ENCODE measurements at regions not wholly inside any gene's neighbourhood (a gene's known extent, or its start where the extent isn't known, plus 50 kb on each side); places are given as distances from the start of the nearest gene placed in this dataset.

- H3K9ac ChIP-seq (replicated peaks; ENCODE audit: extremely low read depth, insufficient read depth, low read length): no peak overlapping the region
- no peaks in the 10 kb centered on the region for H3K36me3 ChIP-seq (ENCODE audit: control insufficient read depth in 2 of 2, extremely low read depth in 1 of 2, insufficient read depth in 2 of 2, low read length in 2 of 2)
- no peaks in the 10 kb centered on the region for H3K9me1 ChIP-seq (replicated peaks; ENCODE audit: control insufficient read depth, extremely low read depth, insufficient read depth, low read length)
- FAIRE-seq (no peak), DNase-seq (ENCODE audit: low read depth, low spot score) (no peak)
- ChIA-PET POLR2A (no interaction called here), CTCF (no interaction called here)
- dilution Hi-C loops (cut with MboI; ENCODE audit: extremely low pct_ligation_motif_present, low sequenced_read_pairs) (no loop called here), intact Hi-C loops (cut with micrococcal nuclease) (no loop called here)
- TF ChIP-seq GATA2 (IDR thresholded peaks at IDR 0.05; ENCODE audit: insufficient read depth, insufficient read length, low read depth, low read length): no peak
- no peak for TF ChIP-seq MYC (IDR thresholded peaks at IDR 0.05; ENCODE audit: low read depth, low read length)
- TF ChIP-seq POLR2AphosphoS5 (IDR thresholded peaks at IDR 0.05; ENCODE audit: insufficient read depth, low read depth, low read length): no peak
- TF ChIP-seq, protein P1, sequence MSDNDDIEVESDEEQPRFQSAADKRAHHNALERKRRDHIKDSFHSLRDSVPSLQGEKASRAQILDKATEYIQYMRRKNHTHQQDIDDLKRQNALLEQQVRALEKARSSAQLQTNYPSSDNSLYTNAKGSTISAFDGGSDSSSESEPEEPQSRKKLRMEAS (IDR thresholded peaks at IDR 0.05; ENCODE audit: insufficient read depth, insufficient read length): no peak
- TF ChIP-seq, protein P2, sequence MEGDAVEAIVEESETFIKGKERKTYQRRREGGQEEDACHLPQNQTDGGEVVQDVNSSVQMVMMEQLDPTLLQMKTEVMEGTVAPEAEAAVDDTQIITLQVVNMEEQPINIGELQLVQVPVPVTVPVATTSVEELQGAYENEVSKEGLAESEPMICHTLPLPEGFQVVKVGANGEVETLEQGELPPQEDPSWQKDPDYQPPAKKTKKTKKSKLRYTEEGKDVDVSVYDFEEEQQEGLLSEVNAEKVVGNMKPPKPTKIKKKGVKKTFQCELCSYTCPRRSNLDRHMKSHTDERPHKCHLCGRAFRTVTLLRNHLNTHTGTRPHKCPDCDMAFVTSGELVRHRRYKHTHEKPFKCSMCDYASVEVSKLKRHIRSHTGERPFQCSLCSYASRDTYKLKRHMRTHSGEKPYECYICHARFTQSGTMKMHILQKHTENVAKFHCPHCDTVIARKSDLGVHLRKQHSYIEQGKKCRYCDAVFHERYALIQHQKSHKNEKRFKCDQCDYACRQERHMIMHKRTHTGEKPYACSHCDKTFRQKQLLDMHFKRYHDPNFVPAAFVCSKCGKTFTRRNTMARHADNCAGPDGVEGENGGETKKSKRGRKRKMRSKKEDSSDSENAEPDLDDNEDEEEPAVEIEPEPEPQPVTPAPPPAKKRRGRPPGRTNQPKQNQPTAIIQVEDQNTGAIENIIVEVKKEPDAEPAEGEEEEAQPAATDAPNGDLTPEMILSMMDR (IDR thresholded peaks at IDR 0.05; ENCODE audit: extremely low read depth in 1 of 2, insufficient read depth in 1 of 2, low read depth in 1 of 2, low read length in 2 of 2): no peak
- TF ChIP-seq FOS (IDR thresholded peaks at IDR 0.05; ENCODE audit: borderline replicate concordance, insufficient read depth, low read length): no peak
- TF ChIP-seq EZH2 (IDR thresholded peaks at IDR 0.05; ENCODE audit: borderline replicate concordance, low read depth, low read length, severe bottlenecking): no peak
- TF ChIP-seq POLR2A (IDR thresholded peaks at IDR 0.05; ENCODE audit: low read depth, low read length): no peak
- no peak for TF ChIP-seq JUN (IDR thresholded peaks at IDR 0.05; ENCODE audit: borderline replicate concordance, insufficient read depth, insufficient read length, low read depth)
- H3K27me3 ChIP-seq (ENCODE audit: control insufficient read depth in 2 of 2, insufficient read depth in 2 of 2, low read length in 2 of 2): no peaks in the 10 kb centered on the region
- H2AFZ ChIP-seq (ENCODE audit: low read depth, low read length): no peak overlapping the region
- no peaks in the 10 kb centered on the region for H3K79me2 ChIP-seq (ENCODE audit: control insufficient read depth, insufficient read depth, low read length)
- H3K27ac ChIP-seq (ENCODE audit: insufficient read depth, low read depth, low read length): no peak overlapping the region
- no peaks in the 10 kb centered on the region for H3K4me1 ChIP-seq (ENCODE audit: control insufficient read depth, extremely low read depth, insufficient read depth, low read length)
- peaks cover 3% of the 10 kb centered on the region for H3K9me3 ChIP-seq (replicated peaks; ENCODE audit: control insufficient read depth, insufficient read depth, low read length)
- H3K4me2 ChIP-seq (ENCODE audit: insufficient read depth, low read length): no peak overlapping the region
- no peak overlapping the region for H3K4me3 ChIP-seq (replicated peaks in 1 of 3; ENCODE audit: insufficient read depth in 1 of 3, low read depth in 1 of 3, low read length in 3 of 3)
- BruUV-seq (replicated peaks): no TSS peak
- no peaks in the 10 kb centered on the region for H4K20me1 ChIP-seq (replicated peaks; ENCODE audit: control insufficient read depth, extremely low read depth, insufficient read depth, low read length)
Observed at GRCh38 chr18:38174594-38174993, 609.0 kb upstream of the CELF4 start.

Data from endothelial cell of umbilical vein (primary cell).